GM12878 (cell line): ENCODE measurements at regions not wholly inside any gene's neighbourhood (a gene's known extent, or its start where the extent isn't known, plus 50 kb on each side); places are given as distances from the start of the nearest gene placed in this dataset.

Experiments
- CHD1 ChIP-seq: IDR thresholded peaks from 2 replicates; pipeline ENCODE4 v1.6.1; 2012; ENCODE audit warnings: low read depth, low read length, improper control_type of control experiment
- EZH2 ChIP-seq: IDR thresholded peaks from 2 replicates; pipeline ENCODE4 v1.6.1; 2012; ENCODE audit warnings: low read depth, mild to moderate bottlenecking, control low read depth, inconsistent platforms, low read length, borderline replicate concordance; ENCODE audit not compliant: control insufficient read depth
- NBN ChIP-seq: fragments of 450-650 bp; IDR thresholded peaks from 2 replicates; pipeline ENCODE4 v1.6.1; 2016
- NFIC ChIP-seq: IDR thresholded peaks from 2 replicates; pipeline ENCODE4 v1.6.1; 2012; ENCODE audit warnings: low read depth, mild to moderate bottlenecking, inconsistent platforms, low read length, moderate library complexity
- TF ChIP-seq, protein P1 (sequence below), 3 experiments: IDR thresholded peaks in 2 of 3; conservative IDR thresholded peaks in 1 of 3; 2 replicates each; pipeline ENCODE4 v1.5.1; 2011; ENCODE audit warnings: low read depth in 3 of 3, low read length in 3 of 3, mild to moderate bottlenecking in 3 of 3, control low read depth in 2 of 3, moderate library complexity in 2 of 3, inconsistent platforms in 1 of 3, mixed read lengths in 1 of 3; ENCODE audit not compliant: control insufficient read depth in 2 of 3, insufficient read depth in 1 of 3; ENCODE audit errors: extremely low read depth in 1 of 3

DNA sequence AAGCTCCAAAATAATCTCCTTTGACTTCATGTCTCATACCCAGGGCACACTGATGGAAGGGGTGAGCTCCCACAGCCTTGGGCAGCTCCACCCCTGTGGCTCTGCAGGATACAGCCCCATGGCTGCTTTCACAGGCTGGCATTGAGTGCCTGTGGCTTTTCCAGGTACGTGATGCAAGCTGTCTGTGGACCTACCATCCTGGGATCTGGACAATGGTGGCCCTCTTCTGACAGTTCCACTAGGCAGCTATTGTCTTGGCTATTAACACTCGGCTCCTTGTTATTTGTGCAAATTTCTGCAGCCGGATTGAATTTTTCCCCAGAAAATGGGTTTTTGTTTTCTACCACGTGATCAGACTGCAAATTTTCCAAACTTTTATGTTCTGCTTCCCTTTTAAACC, 634.2 kb downstream of the TSN start:
- TF ChIP-seq NFIC (no peak), NBN (no peak), CHD1 (no peak), EZH2 (no peak)
- TF ChIP-seq, protein P1, sequence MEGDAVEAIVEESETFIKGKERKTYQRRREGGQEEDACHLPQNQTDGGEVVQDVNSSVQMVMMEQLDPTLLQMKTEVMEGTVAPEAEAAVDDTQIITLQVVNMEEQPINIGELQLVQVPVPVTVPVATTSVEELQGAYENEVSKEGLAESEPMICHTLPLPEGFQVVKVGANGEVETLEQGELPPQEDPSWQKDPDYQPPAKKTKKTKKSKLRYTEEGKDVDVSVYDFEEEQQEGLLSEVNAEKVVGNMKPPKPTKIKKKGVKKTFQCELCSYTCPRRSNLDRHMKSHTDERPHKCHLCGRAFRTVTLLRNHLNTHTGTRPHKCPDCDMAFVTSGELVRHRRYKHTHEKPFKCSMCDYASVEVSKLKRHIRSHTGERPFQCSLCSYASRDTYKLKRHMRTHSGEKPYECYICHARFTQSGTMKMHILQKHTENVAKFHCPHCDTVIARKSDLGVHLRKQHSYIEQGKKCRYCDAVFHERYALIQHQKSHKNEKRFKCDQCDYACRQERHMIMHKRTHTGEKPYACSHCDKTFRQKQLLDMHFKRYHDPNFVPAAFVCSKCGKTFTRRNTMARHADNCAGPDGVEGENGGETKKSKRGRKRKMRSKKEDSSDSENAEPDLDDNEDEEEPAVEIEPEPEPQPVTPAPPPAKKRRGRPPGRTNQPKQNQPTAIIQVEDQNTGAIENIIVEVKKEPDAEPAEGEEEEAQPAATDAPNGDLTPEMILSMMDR (IDR thresholded peaks at IDR 0.05 in 2 of 3, conservative IDR thresholded peaks at IDR 0.05 in 1 of 3; ENCODE audit: control insufficient read depth in 2 of 3, extremely low read depth in 1 of 3, insufficient read depth in 1 of 3, low read depth in 3 of 3, low read length in 3 of 3), result no peak
